HK-2 (cell line): ENCODE measurements at regions not wholly inside any gene's neighbourhood (a gene's known extent, or its start where the extent isn't known, plus 50 kb on each side); places are given as distances from the start of the nearest gene placed in this dataset.

Experiments
- DNase-seq: peaks from one replicate; pipeline ENCODE4 v3.0.0-alpha.2; 2018; ENCODE audit not compliant: unreplicated experiment

DNA sequence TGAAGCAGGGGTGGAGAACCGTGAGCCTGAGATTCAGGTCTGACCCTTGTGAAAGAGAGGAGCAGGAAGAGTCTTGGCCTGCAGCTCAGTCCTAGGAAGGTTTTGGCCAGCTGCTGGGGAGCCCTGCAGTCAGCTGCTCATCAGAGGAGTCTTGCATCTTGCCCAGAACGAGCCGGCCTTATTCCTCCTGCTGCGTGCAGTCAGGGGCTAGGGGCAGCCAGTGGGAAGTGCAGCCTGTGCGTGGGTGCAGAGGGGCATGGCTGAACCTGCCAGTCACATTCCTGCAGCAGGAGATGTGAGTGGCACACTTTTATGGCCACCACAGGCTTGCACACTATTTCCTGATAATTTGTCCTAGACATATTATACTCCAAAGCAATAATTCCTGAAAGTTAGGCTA, 278.7 kb downstream of the NPR3 start:
- no peak for DNase-seq

GRCh38 chr5:32990593-32991420, 279.7 kb downstream of the NPR3 start:
- no peak for DNase-seq

GRCh38 chr5:32991421-32991815, 280.3 kb downstream of the NPR3 start:
- no peak for DNase-seq

GRCh38 chr5:32996336-32996735, 285.2 kb downstream of the NPR3 start:
- no peak for DNase-seq

- no peak for DNase-seq
Observed at GRCh38 chr5:33008751-33009418, 297.8 kb downstream of the NPR3 start.

DNA sequence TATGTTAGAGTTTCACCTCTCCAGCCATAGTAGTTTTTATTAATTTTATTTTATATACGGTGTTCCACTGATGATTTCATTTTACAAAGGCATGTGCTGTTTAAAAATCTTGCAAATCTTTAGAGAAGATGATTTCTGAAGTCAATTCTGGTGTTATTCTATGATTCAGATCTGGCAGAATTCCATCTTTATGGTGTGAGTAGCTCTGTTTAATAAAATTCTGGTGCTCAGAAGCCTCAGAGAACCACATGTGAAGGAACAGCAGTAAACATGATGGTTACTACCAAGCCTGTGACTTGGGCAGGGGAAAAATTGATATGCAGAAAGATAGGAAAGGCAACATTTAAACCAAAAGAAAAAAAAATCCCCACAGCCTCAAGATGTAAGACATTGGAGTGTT, 299.7 kb downstream of the NPR3 start:
- no peak for DNase-seq

DNA sequence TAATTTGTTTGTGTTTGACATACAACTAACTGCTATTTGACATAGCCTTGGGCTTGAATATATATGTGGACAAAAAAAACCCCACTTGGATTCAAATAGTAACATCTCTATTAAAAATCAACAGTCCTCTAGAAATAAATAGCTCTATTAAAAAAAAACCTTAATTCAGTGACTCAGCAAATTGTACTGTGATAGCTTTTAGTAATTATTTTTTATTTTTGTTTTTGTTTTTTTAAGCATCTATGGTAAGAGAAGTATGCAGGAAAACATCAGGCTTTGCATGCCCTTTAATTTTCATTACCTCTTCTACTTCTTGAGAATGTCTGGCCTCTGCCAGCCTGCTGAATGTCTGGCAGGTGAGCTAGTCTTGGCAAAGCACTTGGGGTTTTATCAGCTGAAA, 300.7 kb downstream of the NPR3 start:
- no peak for DNase-seq

GRCh38 chr5:33023649-33024048, 312.5 kb downstream of the NPR3 start:
- no peak for DNase-seq

DNA sequence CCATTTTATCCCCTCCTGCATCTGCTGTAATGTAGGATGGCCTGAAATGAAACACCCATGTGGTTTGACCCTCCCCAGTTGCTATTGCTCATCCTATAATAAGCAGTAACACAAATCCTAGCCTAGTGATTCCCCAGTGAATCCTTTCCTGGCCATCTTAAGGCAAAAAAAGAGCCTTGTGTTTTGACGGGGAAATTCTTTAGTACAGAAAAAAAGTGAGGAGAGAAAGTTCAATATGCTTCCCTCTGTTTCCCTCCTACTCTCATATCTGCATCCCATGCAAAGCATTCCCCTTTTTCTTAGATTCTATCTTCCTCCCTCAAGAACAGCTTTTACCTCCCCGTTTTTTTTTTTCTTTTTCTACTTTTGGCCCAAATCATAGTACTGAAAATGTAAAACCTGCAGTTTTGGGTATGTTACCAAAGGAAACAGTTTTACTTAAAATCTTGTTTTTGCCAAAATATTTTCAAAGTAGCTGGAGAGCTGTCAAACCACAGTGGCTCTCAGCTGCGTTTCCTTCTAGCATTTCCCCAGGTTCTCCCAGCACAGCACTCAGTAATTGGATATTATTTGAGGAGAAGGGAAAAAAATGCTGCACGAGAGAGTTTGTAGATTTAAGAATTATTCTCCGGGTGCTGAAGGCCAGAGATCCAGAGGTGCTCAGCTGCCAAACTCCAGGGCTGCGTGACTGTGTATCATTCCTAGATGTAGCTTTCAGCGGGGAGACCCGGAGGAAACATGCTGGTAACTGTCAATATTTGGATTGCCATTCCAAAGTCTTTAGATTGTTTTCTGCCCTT, 321.4 kb downstream of the NPR3 start:
- no peak for DNase-seq

DNA sequence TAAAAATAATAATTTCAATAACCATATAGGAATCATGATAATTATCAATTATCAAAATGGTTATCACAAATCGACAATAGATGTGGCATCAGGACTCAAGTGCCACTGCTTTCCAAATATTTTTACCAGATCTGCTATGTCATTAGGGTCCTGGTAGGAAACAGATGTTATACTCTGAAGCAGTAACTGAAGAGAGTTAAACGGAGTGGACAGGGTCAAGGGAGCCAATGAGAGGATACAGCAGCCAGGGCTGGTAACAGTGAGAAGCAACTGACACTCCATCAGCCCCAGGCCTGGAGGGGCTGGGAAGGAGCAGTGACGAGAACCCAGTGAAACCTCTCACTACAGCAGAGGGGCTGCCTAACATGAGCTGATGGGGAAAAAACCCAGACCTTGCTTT, 322.4 kb downstream of the NPR3 start:
- DNase-seq = no peak

- no peak for DNase-seq
Observed at GRCh38 chr5:33034777-33035176, 323.7 kb downstream of the NPR3 start.

GRCh38 chr5:33035851-33036527, 324.9 kb downstream of the NPR3 start:
- no peak for DNase-seq

DNA sequence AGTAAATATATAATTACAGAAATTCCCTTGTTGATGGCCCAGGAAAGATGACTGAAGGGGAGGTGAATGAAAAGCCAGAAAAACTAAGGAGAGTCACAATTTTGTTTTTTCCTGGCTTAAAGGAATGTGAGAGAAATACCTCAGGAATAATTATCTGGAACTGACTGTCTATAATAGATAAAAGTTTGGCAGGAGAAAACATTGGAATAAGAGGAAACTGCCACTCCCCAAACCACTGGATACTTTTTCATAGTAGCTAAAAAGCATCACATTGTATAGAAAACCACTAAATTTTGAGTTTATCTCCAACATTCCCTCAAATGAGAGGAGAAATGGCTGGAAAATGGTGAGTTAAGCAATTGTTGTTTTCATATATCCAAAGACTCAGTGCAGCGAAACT, 326.0 kb downstream of the NPR3 start:
- DNase-seq = no peak

GRCh38 chr5:33041586-33041985, 330.5 kb downstream of the NPR3 start:
- DNase-seq = no peak

- DNase-seq = no peak
Observed at GRCh38 chr5:33043343-33043997, 332.3 kb downstream of the NPR3 start.

DNA sequence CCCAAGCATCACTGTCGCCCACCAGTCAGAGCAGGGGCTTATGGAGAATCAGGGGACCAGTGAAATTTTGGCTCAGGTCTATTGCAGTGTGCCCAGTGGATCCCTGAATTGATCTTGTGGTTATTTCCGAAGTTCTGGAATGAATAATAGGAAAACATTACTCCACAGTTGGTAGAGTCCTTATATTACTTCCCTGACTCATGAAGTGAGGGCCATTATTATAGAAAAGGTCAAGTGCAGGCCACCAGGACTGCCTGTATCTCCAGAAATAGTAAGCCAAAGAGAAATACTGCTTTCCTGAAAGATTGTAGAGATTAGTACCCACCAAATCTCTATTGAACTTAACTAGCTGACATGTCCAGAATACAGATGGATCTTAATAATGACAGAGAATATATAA, 335.0 kb downstream of the NPR3 start:
- DNase-seq = no peak

DNA sequence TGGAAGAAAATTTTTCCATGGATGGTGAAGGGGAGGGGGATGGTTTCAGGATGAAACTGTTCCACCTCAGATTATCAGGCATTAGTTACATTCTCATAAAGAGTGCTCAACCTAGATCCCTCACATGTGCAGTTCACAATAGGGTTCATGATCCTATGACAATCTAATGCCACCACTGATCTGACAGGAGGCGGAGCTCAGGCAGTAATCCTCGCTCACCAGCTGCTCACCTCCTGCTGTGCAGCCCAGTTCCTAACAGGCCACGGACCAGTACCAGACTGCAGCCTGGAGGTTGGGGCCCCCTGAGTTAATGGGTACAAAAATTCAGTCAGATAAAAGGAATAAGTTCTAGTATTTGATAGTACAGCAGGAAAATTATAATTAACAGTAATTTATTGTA, 337.2 kb downstream of the NPR3 start:
- DNase-seq = no peak

GRCh38 chr5:33049298-33049697, 338.2 kb downstream of the NPR3 start:
- DNase-seq = no peak

DNA sequence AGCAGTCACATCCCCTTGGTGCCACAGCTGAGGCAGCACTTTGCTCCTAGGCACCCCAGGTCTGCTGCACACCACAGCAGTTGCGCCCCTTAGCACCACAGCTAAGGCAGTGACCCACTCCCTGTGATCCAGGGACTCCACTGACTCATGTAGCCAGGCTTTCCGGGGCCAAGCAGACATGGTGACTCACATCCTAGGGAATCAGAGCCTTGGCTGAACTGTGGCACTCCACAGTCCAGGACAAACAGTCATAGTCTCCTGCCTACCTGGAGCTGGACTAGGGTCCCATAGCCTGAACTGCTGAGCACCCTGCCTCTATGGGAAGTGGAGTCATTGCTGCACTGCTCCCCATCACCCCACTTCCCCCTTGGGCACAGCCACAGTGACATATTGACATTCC, 338.7 kb downstream of the NPR3 start:
- DNase-seq = peak; percentile 65

DNA sequence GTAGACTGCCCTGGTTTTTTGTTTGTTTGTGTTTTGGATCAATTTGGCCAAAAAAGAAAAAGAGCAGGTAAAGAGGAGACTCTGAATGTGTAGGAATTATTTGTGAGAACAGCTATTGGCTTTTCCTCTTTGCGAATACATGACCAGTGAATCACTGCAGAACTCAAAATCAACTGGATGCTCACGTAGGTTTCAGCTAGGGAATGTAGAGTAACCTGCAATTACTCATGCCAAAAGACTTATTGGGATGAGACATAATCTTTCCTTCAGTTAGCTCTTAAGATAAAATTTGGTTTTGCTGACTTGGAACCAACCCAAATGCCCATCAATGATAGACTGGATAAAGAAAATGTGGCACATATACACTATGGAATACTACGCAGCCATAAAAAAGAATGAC, 348.0 kb downstream of the NPR3 start:
- no peak for DNase-seq

DNA sequence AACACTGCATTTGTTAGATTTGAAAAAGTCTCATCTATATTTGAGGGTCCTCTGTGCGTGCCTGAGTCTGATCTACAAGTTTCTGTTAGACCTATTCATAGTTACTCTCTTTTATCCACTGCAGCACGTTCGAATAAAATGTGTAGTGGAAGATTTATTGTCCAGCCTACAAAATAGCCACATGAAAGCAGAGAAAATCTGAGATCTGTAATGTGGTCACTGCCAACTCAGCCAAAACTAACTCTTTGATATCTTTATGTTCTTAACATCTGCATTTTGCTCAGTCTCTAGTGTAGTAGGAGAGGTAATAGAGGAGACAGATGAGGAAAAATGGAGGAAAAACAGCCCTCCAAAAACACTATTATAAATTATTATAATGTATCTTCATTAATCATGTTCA, 354.0 kb downstream of the NPR3 start:
- DNase-seq = no peak

DNA sequence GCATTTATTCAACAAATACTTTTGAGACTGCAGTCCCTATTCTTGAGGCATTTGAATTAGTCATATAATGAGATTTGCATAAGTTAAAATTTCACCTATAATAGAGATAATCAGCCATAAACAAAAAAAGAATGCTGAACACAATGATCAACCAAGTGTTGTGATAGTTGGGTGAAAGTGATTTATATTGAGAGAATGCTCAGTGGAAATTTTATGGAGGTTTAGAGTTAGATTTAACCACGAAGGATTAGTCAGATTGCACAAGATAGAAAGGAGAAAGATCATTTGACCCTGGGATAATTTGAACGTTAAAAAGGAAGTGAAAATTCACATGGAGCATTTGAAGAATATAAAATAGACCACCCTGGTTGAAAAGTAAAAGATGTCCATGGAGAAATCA, 356.2 kb downstream of the NPR3 start:
- no peak for DNase-seq
